GM21723 (cell line): ENCODE measurements at regions not wholly inside any gene's neighbourhood (a gene's known extent, or its start where the extent isn't known, plus 50 kb on each side); places are given as distances from the start of the nearest gene placed in this dataset.
"Not testable (repeated sequence)": the region's sequence is repeated elsewhere in the genome, so short reads cannot be mapped to it uniquely, and the experiment has no call there.

Experiments
- ATAC-seq: cut with Tn5 transposase; IDR thresholded peaks from one replicate; pipeline ENCODE4 v1.9.1; 2021; ENCODE audit warnings: mild to moderate bottlenecking, moderate library complexity; ENCODE audit not compliant: unreplicated experiment

GRCh38 chr14:105635560-105635959 is 109.2 kb downstream of the TMEM121 start:
- ATAC-seq, result no peak

DNA sequence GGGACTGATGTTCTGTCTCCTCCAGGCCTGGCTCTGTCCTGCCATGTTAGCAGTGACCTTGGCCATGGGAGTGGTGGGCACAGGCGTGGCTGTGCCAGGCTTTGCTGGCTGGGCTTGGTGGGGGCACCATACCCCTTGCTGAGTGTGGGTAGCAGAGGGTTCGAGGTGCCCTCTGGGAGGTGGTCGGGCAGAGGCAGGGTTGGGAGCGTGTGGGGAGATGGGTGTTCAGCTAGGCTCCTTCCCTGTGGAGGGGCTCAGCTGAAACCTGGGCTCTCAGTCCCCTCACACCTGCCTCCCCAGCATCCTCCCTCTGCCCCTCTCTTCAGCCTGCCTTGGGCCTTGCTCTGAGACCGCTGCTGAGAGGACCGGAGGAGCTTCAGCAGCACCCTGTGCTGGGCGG is 109.6 kb downstream of the TMEM121 start:
- ATAC-seq, result not testable (repeated sequence)

DNA sequence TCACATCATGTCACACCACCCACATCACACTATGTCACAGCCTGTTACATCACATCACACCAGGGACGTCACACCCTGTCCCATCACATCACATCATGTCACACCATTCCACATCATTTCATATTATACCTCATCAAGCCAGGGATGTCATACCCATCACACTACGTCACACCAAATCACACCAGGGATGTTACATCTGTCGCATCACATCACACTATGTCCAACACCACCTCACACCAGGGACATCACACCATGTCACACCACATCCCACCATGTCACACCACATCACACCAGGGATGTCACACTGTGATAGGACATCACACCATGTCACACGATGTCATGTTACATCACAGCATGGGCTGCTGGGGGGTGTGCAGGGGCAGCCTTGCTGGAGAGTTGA is 110.6 kb downstream of the TMEM121 start:
- no peak for ATAC-seq

DNA sequence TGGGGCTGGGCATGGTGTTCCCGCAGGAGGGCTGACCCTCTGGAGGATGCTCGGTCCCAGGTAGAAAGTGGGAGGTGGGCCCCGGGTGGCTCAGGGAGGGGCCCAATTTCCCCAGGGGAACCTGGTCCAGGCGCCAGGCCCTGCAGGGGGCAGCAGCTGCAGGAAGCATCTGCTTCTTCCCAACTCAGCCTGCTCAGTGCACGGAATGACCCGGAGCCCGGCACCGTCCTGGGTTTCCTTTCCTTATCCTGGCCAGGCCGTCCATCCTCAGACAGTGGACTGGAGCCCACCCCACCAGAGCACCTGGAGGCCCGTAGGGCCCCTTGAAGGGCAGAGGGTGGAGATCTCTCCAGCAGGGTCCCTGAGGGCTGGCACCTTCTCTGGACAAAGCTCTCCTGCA is 111.0 kb downstream of the TMEM121 start:
- ATAC-seq, result not testable (repeated sequence)

GRCh38 chr14:105639969-105640931 is 113.9 kb downstream of the TMEM121 start:
- ATAC-seq, result not testable (repeated sequence)

- ATAC-seq, result no peak
These were observed 114.9 kb downstream of the TMEM121 start for GRCh38 chr14:105641075-105641937.

DNA sequence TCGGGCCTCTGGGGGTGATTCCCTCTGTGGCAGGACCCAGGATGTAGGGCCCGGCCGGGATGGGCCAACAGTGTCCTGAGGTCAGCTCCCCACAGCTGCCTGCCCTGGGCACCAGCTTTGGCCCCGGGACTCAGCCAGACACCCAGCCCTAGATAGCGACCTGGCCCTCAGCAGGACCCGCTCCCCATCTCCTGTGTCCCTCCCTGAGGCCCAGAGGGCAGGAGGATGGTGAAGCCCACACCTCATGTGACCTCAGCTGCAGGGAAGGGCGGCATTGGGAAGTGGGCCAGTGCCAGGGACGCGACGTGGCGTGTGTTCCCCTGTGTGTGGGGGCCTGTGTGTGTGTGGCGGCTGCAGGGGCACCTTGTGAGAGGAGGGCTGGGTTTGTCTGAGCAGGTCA is 115.6 kb downstream of the TMEM121 start:
- not testable (repeated sequence) for ATAC-seq

GRCh38 chr14:105642486-105642885 is 116.1 kb downstream of the TMEM121 start:
- ATAC-seq, result not testable (repeated sequence)

DNA sequence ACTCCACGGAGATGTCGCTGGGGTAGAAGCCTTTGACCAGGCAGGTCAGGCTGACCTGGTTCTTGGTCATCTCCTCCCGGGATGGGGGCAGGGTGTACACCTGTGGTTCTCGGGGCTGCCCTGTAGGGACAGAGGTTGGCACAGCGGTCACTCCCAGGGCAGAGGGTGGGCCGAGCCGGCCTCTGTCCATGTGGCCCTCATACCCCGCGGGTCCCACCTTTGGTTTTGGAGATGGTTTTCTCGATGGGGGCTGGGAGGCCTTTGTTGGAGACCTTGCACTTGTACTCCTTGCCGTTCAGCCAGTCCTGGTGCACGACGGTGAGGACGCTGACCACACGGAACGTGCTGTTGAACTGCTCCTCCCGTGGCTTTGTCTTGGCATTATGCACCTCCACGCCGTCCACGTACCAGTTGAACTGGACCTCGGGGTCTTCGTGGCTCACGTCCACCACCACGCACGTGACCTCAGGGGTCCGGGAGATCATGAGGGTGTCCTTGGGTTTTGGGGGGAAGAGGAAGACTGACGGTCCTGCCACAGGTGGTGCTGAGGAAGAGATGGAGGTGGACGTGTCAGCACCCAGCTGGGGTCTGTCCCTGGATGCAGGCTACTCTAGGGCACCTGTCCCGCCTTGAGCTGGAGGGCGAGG is 117.1 kb downstream of the TMEM121 start:
- ATAC-seq, result not testable (repeated sequence)

- ATAC-seq, result not testable (repeated sequence)
These were observed 117.7 kb downstream of the TMEM121 start for GRCh38 chr14:105644053-105644435.

DNA sequence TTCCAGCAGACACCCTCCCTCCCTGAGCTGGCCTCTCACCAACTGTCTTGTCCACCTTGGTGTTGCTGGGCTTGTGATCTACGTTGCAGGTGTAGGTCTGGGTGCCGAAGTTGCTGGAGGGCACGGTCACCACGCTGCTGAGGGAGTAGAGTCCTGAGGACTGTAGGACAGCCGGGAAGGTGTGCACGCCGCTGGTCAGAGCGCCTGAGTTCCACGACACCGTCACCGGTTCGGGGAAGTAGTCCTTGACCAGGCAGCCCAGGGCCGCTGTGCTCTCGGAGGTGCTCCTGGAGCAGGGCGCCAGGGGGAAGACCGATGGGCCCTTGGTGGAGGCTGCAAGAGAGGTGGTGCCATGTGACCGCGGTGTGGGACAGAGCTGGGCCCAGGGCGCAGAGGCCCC is 118.1 kb downstream of the TMEM121 start:
- ATAC-seq, result not testable (repeated sequence)

DNA sequence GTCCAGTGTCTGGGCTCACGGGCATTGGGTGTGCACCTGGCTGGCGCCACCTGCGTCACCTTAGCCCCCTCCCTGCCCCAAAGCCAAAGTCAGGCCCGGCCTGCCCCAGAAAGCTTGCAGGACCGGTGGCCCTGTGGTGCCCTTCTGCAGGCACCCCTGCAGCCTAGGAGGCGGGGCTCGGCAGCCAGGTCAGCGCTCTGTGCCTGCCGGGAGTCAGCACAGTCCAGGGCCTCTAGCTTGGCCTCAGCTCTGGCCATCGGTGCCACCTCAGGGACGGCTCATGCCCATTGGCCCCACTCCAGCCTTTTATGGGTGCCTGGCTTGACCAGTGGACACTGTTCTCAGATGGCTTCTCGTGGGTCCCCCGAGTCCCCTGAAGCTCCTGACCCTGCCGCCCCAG is 118.5 kb downstream of the TMEM121 start:
- ATAC-seq, result not testable (repeated sequence)

DNA sequence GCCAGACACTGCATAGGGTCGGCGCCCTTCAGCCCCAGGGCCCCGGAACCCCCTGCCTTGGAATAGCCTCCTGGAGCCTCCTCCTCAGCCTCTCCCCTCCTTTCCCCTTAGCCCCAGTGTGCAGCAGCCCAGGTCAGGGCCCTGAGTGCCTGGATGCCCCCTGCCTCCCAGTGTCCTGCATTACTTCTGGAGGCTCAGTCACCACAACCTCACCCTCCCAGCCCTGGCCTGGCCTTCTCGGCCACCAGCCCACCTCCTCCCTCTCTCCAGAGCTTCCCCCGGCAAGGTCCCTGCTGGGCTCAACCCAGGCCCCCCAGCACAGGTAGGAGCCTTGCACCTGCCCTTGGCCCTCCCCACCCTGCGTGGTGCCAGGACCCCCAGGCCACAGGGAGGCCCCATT is 119.0 kb downstream of the TMEM121 start:
- not testable (repeated sequence) for ATAC-seq

- ATAC-seq, result no peak
These were observed 119.8 kb downstream of the TMEM121 start for GRCh38 chr14:105646175-105646574.

DNA sequence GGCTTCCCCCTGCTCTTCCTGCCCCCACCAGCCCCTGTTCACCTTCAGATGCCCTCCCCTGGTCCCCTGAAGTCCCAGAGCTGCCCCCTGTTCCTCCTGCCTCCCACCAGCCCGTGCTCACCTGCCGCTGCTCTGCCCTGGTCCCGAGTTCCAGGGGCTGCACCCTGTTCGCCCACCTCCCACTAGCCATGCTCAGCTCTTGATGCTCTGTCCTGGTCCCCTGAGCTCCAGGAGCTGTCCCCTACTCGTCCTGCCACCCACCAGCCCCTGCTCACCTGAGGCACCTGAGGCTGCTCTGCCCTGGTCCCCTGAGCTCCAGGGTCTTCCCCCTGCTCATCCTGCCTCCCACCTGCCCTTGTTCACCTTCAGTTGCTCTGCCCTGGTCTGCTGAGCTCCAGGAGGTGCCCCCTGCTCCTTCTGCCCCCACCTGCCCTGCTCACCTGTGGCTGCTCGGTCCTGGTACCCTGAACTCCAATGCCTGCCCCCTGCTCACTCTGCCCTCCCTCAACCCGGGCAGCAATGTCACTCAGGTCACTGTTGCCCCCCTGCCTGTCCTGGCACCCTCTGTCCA is 120.4 kb downstream of the TMEM121 start:
- ATAC-seq, result not testable (repeated sequence)

GRCh38 chr14:105647426-105647783 is 121.0 kb downstream of the TMEM121 start:
- ATAC-seq, result not testable (repeated sequence)

DNA sequence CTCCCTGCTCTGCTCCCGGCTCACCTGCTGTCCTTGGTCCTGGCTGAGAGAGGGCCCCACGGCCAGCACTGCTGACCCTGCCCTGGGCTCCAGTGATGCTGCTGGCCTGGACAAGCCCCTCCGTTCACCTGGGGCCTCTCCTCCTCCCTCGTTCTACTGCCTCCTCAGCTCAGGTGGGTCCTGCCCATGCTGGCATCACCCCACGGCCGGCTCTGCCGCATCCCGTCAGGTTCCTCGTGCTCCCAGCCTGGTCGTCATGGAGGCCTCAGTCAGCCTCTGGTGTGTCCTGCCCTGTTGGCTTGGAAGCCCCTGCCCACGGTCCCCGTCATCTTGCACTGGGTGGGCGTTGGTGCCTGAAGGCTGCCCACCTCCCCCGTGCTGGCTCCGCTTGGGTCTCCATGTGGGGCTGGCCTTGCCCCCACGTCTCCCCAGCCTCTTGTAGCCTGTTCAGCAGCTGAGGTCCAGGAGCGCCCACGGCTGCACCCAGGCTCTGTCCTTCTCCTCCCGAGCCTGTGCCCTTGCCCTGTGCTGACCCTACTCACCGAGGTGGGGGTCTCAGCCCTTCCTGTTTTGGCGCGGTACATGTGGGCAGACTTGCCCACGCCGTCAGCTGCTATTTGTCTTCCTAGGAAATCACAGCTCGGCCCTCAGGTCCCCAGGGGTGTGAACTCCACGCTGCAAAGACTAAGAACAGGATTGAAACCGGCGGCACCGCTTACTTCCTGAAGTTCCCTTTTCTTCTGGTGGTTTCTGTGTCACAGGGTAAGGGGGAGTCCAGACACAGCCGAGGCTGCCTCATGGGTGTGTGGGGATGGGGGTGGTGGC is 121.6 kb downstream of the TMEM121 start:
- peak; percentile 59 for ATAC-seq

DNA sequence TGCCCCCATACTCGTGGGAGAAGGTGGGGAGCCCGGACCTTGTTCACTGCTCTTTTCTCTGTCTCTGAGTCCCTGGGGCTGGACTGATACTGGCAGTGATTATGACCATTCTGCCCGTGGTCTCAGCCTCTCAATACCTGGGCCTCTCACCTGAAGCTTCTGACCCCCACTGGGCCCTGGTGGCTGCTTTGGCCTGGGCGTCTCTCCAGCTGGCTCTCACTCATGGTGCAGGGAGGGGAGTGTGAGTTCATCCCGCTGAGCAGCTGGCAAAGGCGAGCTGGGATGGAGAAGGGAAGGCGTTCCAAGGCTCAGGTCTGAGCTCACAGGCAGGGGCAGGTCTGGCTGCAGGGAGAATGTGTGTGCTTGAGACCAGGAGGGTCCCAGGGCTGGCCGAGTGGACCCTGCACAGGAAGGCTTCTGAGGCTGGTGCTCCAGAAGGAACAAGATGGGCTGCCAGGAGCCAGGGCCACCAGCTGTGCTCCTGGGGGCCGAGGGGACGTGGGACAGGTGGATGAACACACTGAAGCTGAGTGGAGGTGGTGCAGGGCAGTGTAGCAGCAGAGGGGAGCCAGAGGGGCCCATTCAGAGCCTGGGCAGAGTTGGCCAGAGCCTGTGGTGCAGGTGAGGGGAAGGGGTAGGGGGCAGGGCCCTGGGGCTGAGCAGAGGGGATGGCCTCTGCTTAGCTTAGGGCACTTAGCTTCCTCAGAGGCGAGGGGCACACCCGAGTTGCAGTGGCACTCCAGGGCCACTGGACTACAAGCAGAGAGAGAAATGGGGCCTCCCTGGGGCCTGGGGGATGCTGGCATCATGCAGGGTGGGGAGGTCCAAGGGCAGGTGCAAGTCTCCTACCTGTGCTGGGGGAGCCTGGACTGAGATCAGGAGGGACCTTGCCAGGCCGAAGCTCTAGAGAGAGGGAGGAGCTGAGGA is 122.5 kb downstream of the TMEM121 start:
- ATAC-seq, result not testable (repeated sequence)

DNA sequence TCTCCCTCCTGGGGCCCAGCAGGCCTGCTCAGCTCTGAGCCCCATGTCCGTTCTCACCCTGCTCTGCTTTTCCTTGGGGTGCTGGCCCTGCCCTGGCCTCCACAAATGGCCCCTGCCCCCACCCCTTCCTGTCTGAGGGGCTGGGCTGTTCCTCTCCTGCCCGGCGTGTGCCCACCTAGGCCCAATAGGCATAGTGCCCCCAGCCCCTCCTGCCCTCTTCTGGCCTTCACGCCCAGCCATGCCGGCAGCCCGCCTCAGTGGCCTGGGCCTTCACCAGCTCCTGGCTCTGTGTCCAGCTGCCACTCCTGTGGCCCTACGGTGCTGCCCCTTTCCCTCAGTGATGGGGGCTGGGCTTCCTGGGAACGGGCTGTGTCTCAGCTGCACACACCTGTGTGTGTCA is 125.9 kb downstream of the TMEM121 start:
- not testable (repeated sequence) for ATAC-seq
